GM18868 (cell line): ENCODE measurements at regions not wholly inside any gene's neighbourhood (a gene's known extent, or its start where the extent isn't known, plus 50 kb on each side); places are given as distances from the start of the nearest gene placed in this dataset.

Experiments used
- ATAC-seq: cut with Tn5 transposase; IDR thresholded peaks from one replicate; pipeline ENCODE4 v1.9.1; 2021; ENCODE audit warnings: mild to moderate bottlenecking, moderate library complexity; ENCODE audit not compliant: unreplicated experiment

- peak; percentile 83 for ATAC-seq
Observed at GRCh38 chr6:138577151-138577915, 78.0 kb upstream of the NHSL1 start.

GRCh38 chr6:138580040-138580439 is 80.7 kb upstream of the NHSL1 start:
- ATAC-seq = no peak

DNA sequence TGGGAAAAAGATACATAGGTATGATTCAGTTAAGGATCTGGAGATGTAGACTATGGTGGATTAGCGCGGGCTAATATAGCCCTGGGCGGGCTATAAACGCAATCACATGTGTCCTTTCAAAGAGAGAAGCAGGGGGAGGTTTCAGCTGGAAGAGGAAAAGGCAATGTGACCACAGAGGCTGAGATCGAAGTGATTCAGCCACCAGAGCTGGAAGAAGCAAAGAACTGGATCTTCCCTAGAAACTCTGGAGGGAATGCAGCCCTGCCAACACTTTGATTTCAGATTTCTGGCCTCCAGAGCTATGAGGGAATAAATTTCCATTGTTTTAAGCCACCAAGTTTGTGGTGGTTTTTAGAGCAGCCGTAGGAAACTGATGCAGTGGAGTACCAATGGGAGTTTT is 81.5 kb upstream of the NHSL1 start:
- no peak for ATAC-seq

GRCh38 chr6:138582573-138582972 is 83.3 kb upstream of the NHSL1 start:
- no peak for ATAC-seq

- peak; percentile 53 for ATAC-seq
Observed at GRCh38 chr6:138586638-138587037, 87.3 kb upstream of the NHSL1 start.

DNA sequence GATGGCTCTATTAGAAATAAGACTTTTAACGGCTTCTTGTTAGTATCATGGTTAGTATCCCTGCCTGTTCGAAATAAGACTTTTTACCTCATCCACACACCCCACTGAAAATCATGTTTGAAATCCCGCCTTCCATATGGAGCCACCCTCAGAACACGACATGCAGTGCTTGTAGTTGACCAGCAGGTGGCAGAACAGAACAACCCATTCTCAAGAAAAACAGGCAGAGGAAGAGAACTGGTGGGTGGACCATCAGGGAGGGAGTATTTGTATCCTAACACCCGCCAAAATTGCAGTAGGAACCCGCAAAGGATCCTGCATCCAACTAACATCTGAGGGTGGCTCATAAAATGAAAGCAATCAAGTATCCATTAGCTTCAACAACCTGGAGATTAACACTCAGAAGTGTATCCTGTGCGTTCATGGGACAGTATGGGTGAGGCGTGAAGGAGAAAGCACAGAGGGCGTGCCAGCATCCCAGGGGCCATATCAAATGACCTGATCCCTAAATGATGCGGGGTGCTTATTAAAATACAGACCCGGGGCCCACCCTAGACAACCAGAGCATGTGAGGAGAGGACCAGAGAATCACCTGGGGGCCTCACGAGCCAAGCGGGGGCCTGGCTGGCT is 89.6 kb upstream of the NHSL1 start:
- no peak for ATAC-seq

- no peak for ATAC-seq
Observed at GRCh38 chr6:138590796-138591709, 91.8 kb upstream of the NHSL1 start.

DNA sequence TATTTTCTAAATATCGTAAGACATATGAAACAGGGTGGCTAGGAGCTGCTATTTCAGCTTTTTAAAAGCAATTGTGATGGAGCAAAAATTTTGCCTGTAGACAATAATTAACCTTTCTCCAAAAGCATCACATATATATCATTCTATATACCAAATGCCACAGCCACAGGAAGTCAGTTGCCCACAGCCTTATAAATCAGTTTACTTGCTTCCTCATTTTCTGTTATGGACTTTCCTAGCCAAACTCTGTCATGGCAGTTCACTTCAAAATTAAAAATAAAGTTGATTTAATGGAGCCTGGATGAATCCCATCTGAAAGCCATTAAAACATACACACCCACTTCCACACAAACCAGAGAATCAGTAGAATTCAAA is 93.4 kb upstream of the NHSL1 start:
- ATAC-seq = peak; percentile 64

DNA sequence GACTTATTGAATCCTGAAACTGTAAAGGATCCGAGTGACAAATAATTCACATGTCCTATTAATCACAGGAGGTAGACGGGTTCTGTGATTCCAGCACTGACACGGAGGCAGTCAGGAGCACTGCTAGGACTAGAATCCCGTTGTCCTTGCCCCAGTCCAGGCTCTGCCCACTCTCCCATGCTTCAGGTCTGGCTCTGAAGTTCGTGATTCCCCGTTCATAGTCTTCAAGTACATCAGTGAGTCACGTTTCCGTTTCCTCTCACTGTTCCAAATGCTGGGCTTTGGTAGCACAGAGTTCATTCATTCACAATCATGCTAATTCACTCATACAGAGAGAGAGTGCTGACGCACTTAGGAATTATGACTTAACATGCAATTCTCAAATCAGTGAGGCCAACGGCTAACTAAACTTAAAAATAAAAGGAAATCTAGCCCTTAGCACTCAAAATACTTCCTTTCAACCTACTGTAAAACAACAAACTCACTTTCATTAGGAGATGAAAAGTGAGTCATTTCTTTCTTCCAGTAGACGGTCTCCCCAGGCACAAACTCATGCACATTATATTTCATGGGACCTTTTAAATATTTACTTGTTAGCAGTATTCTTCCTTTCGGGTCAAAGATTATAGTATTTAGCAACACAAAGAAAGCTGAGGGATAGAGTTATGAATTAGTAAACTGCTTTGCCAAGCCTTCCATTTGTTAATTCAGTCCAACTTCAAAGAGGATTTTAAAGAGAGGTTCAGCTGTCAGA is 94.0 kb upstream of the NHSL1 start:
- ATAC-seq = peak; percentile 86

GRCh38 chr6:138593909-138594757 is 94.8 kb upstream of the NHSL1 start:
- ATAC-seq = no peak

GRCh38 chr6:138594758-138595140 is 95.5 kb upstream of the NHSL1 start:
- ATAC-seq = no peak

GRCh38 chr6:138596126-138596525 is 96.8 kb upstream of the NHSL1 start:
- no peak for ATAC-seq

DNA sequence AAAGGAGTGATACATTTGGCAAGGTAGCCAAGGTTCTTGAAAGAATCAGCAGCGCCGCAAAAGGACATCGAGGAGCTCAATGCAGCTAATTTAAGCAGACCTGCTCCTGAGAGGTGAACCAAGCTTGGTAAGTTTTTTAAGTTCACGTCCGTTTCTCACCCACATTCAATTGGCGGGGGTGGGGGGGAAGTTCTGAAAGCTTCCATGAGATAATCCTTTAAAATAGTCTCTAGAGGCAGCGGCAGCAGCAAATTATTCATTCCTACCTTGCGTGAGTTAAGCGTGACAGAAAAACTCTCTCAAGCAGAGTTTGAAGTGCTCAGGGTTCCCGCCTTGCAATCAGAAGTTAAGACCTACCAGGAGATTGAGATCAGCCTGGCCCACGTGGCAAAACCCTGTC is 97.3 kb upstream of the NHSL1 start:
- no peak for ATAC-seq

- no peak for ATAC-seq
Observed at GRCh38 chr6:138597336-138597735, 98.0 kb upstream of the NHSL1 start.

DNA sequence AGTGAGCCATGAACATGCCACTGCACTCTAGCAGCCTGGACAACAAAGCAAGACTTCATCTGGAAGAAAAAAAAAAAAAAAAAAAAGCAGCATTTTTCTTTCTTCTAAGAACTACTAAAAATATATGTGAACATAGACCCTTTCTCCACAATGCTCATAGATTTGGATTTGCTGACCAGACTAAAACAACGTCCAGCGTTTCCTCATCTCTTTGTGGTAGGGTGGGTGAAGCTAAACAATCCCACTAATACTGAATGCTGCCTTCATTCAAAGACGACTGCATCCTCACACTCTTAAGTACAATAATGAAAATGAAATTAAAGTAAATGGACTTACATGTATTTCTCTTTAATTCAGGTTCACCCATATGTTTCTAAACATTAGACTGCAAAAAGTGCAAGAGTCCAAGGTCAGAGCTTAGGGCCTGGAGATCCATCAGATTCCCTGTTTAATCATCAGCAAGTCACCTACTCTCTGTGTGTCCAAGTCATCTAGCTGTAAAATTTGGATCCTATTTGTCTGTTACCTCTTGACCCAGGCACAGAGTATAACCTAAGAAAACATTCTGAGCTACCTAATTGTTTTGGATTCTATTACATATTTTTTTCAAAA is 99.4 kb upstream of the NHSL1 start:
- ATAC-seq = no peak

GRCh38 chr6:138600261-138600660 is 101.0 kb upstream of the NHSL1 start:
- ATAC-seq = no peak

DNA sequence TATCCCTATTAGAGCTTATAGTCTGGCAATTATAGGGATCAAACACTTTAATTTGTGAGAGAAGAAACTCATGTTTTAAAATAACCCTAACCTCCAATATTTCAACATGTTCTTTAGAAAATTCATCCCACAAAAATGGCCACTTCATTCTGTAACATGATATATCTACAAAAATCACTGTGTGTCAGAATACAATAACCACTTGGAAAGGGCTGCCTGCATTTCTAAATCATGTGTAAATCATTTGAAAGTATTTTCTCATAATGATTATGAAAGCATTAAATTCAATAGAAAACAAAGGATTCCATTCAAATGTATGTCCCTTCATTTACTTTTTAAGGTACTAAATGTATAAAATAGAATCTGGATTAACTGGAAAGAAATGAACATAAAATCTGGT is 101.4 kb upstream of the NHSL1 start:
- ATAC-seq = no peak

DNA sequence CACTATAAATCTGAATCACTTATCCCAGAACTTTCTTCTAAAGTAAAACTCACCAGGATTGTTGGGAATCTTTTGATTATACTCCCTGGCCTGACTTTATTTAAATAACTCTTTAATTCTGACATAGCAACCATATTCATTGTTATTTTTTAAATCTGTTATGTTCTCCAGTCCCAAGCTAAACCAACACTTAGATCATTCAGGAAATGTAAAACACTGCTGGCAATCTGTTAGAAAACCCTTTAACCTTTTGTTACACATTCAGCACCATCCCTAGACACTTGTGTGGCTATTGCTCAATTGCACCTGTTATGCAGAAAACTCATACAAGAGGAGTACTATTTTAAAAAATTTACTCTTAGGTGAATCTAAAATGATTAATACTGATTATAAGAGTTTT is 101.8 kb upstream of the NHSL1 start:
- no peak for ATAC-seq

DNA sequence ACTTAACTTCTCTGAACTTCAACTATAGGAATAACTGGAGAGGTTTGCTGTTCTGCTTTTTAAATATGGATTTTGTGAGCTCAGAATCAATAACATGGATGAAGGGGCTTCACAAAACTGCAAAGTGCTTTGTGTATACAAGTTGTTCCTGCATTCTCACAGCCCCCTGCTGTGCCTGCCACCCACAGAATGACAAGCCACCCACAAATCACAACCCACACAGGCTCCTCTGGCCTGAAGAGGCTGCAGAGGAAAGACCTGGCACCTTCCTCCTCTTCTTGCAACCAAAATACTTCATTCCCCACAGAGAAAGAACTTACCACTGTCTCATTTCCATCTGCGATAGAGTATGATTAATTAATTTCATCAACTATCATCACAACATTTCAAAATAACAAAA is 106.7 kb upstream of the NHSL1 start:
- ATAC-seq = no peak
